Keratinocyte (primary cell): ENCODE measurements at regions not wholly inside any gene's neighbourhood (a gene's known extent, or its start where the extent isn't known, plus 50 kb on each side); places are given as distances from the start of the nearest gene placed in this dataset.

ENCODE experiments used
- CTCF ChIP-seq, 3 experiments: IDR thresholded peaks in 1 of 3; conservative IDR thresholded peaks in 1 of 3; optimal IDR thresholded peaks in 1 of 3; 2 replicates in 2 of 3; 3 replicates in 1 of 3; pipeline versions ENCODE3 to v1.5.1; 2011; ENCODE audit warnings: low read length in 3 of 3, mild to moderate bottlenecking in 3 of 3, moderate library complexity in 2 of 3, control low read depth in 1 of 3, inconsistent platforms in 1 of 3; ENCODE audit not compliant: insufficient read depth in 2 of 3; ENCODE audit errors: extremely low read depth in 1 of 3
- EZH2 ChIP-seq: IDR thresholded peaks from one replicate; pipeline ENCODE4 v1.6.1; 2012; ENCODE audit warnings: inconsistent platforms, mild to moderate bottlenecking, low read length, moderate library complexity

DNA sequence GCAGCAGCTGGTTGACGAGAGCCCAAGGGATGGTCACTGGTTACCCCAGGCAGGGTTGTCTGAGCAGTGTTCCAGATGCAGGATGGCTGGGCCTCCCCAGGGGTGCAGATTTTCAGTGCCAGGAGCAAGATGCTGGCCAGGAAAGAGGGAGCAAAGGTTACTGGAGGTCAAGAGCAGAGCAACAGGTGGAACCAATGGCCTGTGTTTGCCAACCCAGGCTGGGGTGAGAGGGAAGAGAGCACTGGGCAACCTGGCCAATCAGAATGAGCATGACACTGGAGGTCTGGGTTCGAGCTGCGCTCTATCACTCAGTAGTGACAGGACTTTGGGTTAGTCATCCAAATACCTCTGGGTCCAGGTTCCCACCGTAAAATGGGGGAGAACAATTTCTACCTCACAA lies 90.6 kb upstream of the TLE3 start:
- TF ChIP-seq CTCF (optimal IDR thresholded peaks at IDR 0.05 in 1 of 3, IDR thresholded peaks at IDR 0.05 in 1 of 3, conservative IDR thresholded peaks at IDR 0.05 in 1 of 3; ENCODE audit: extremely low read depth in 1 of 3, insufficient read depth in 2 of 3, low read length in 3 of 3) = no peak
- no peak for TF ChIP-seq EZH2
